NCI-H2227 (cell line): ENCODE measurements at regions not wholly inside any gene's neighbourhood (a gene's known extent, or its start where the extent isn't known, plus 50 kb on each side); places are given as distances from the start of the nearest gene placed in this dataset.

Experiments used
- DNase-seq: peaks from one replicate; lab custom pipeline; 2025; ENCODE audit not compliant: unreplicated experiment; lab: John Stamatoyannopoulos, UW

- DNase-seq: peak; percentile 4
Measured at GRCh38 chr1:208820580-208821212, 576.5 kb upstream of the PLXNA2 start.

GRCh38 chr1:208821939-208822338 lies 577.8 kb upstream of the PLXNA2 start:
- no peak for DNase-seq

- DNase-seq: no peak
Measured at GRCh38 chr1:208825300-208825699, 581.1 kb upstream of the PLXNA2 start.

GRCh38 chr1:208829595-208829994 lies 585.4 kb upstream of the PLXNA2 start:
- DNase-seq: no peak

GRCh38 chr1:208834381-208835096 lies 590.4 kb upstream of the PLXNA2 start:
- DNase-seq: peak; percentile 73

- DNase-seq: peak; percentile 64
Measured at GRCh38 chr1:208835097-208835463, 590.9 kb upstream of the PLXNA2 start.

GRCh38 chr1:208835781-208836180 lies 591.6 kb upstream of the PLXNA2 start:
- no peak for DNase-seq

GRCh38 chr1:208837242-208837641 lies 593.1 kb upstream of the PLXNA2 start:
- no peak for DNase-seq

- no peak for DNase-seq
Measured at GRCh38 chr1:208841436-208841835, 597.3 kb upstream of the PLXNA2 start.

- no peak for DNase-seq
Measured at GRCh38 chr1:208842451-208842850, 598.3 kb upstream of the PLXNA2 start.

GRCh38 chr1:208844158-208844557 lies 600.0 kb upstream of the PLXNA2 start:
- no peak for DNase-seq

- DNase-seq: no peak
Measured at GRCh38 chr1:208848854-208849253, 604.7 kb upstream of the PLXNA2 start.

- DNase-seq: no peak
Measured at GRCh38 chr1:208850442-208850841, 606.3 kb upstream of the PLXNA2 start.

- no peak for DNase-seq
Measured at GRCh38 chr1:208851366-208851765, 607.2 kb upstream of the PLXNA2 start.

- DNase-seq: no peak
Measured at GRCh38 chr1:208852911-208853310, 608.7 kb upstream of the PLXNA2 start.

- DNase-seq: no peak
Measured at GRCh38 chr1:208855403-208855802, 611.2 kb upstream of the PLXNA2 start.

GRCh38 chr1:208857465-208857864 lies 613.3 kb upstream of the PLXNA2 start:
- DNase-seq: no peak

GRCh38 chr1:208858738-208859137 lies 614.6 kb upstream of the PLXNA2 start:
- DNase-seq: no peak

- no peak for DNase-seq
Measured at GRCh38 chr1:208864366-208864965, 620.3 kb upstream of the PLXNA2 start.

GRCh38 chr1:208866386-208866955 lies 622.3 kb upstream of the PLXNA2 start:
- DNase-seq: no peak

GRCh38 chr1:208868554-208868953 lies 624.4 kb upstream of the PLXNA2 start:
- no peak for DNase-seq

GRCh38 chr1:208874915-208875314 lies 630.7 kb upstream of the PLXNA2 start:
- no peak for DNase-seq
